ENCODE measurements at regions not wholly inside any gene's neighbourhood (a gene's known extent, or its start where the extent isn't known, plus 50 kb on each side); places are given as distances from the start of the nearest gene placed in this dataset.
A peak's percentile ranks its signal among the peaks of the same experiment; 100 is the strongest.

GRCh38 chr16:73369851-73370250 is 321.9 kb upstream of the ZFHX3 start:
- TF ChIP-seq, protein P1, sequence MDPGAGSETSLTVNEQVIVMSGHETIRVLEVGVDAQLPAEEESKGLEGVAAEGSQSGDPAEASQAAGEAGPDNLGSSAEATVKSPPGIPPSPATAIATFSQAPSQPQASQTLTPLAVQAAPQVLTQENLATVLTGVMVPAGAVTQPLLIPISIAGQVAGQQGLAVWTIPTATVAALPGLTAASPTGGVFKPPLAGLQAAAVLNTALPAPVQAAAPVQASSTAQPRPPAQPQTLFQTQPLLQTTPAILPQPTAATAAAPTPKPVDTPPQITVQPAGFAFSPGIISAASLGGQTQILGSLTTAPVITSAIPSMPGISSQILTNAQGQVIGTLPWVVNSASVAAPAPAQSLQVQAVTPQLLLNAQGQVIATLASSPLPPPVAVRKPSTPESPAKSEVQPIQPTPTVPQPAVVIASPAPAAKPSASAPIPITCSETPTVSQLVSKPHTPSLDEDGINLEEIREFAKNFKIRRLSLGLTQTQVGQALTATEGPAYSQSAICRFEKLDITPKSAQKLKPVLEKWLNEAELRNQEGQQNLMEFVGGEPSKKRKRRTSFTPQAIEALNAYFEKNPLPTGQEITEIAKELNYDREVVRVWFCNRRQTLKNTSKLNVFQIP (CRISPR knock-in tag; IDR thresholded peaks at IDR 0.05; ENCODE audit: borderline replicate concordance, low read depth) = no peak
- TF ChIP-seq ZFP3 (CRISPR knock-in tag; IDR thresholded peaks at IDR 0.05) (no peak), CREB5 (CRISPR knock-in tag; IDR thresholded peaks at IDR 0.05; ENCODE audit: low read depth) (no peak), PPARA (CRISPR knock-in tag; IDR thresholded peaks at IDR 0.05; ENCODE audit: borderline replicate concordance) (no peak), BACH2 (CRISPR knock-in tag; IDR thresholded peaks at IDR 0.05; ENCODE audit: borderline replicate concordance) (no peak)
- no peak for ATAC-seq

GRCh38 chr16:73368715-73369114 is 320.8 kb upstream of the ZFHX3 start:
- ATAC-seq = no peak

DNA sequence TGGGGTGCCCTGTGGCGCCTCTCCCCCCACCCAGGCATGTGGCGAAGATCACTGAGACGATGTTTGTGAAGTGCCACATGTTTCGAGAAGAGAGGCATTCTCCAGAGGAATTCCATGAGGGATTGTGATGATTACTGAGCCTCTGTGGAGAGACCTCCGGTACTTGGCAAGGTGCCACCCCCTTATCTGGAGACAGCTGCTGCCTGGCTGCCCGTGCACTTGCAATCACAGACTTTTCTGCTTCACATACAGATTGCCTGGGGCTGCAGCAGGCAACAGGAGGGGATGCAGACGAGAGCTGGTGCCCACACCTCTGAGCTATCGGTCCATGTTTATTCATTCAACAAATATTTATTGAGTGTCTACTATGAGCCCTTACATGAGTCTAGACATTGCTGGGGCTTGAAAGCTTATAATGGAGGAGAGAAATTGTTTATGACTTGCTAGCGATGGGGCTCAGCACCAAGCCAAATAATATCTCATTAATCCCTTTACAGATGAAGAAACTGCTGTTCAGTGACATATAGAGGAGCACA is 317.2 kb upstream of the ZFHX3 start:
- no peak; the same call in 2 of the 3 replicates for ATAC-seq
- TF ChIP-seq ZNF8 (CRISPR knock-in tag; IDR thresholded peaks at IDR 0.05) (no peak), BACH2 (CRISPR knock-in tag; IDR thresholded peaks at IDR 0.05; ENCODE audit: borderline replicate concordance) (no peak), SNAI2 (CRISPR knock-in tag; IDR thresholded peaks at IDR 0.05) (no peak), TOX (CRISPR knock-in tag; IDR thresholded peaks at IDR 0.05; ENCODE audit: borderline replicate concordance) (no peak), ZNF565 (CRISPR knock-in tag; conservative IDR thresholded peaks at IDR 0.05; ENCODE audit: low read depth) (0 out of 2 replicates have a peak, but pooled peaks have one; percentile 25), ISL1 (CRISPR knock-in tag; IDR thresholded peaks at IDR 0.05) (peak; percentile 27; the same call in 1 of the 2 replicates), CREB5 (CRISPR knock-in tag; IDR thresholded peaks at IDR 0.05; ENCODE audit: low read depth) (no peak), ESRRG (CRISPR knock-in tag; IDR thresholded peaks at IDR 0.05) (no peak), OSR1 (CRISPR knock-in tag; IDR thresholded peaks at IDR 0.05) (no peak), ZNF70 (CRISPR knock-in tag; IDR thresholded peaks at IDR 0.05) (peak; percentile 29; the same call in 1 of the 2 replicates), ZFP3 (CRISPR knock-in tag; IDR thresholded peaks at IDR 0.05) (no peak), GLIS3 (CRISPR knock-in tag; IDR thresholded peaks at IDR 0.05) (no peak), CSRNP3 (CRISPR knock-in tag; IDR thresholded peaks at IDR 0.05) (no peak), ARNTL (CRISPR knock-in tag; IDR thresholded peaks at IDR 0.05; ENCODE audit: borderline replicate concordance, low read depth) (no peak), TCF4 (CRISPR knock-in tag; IDR thresholded peaks at IDR 0.05; ENCODE audit: borderline replicate concordance) (peak; percentile 77; the same call in 1 of the 2 replicates)
- TF ChIP-seq, protein P2, sequence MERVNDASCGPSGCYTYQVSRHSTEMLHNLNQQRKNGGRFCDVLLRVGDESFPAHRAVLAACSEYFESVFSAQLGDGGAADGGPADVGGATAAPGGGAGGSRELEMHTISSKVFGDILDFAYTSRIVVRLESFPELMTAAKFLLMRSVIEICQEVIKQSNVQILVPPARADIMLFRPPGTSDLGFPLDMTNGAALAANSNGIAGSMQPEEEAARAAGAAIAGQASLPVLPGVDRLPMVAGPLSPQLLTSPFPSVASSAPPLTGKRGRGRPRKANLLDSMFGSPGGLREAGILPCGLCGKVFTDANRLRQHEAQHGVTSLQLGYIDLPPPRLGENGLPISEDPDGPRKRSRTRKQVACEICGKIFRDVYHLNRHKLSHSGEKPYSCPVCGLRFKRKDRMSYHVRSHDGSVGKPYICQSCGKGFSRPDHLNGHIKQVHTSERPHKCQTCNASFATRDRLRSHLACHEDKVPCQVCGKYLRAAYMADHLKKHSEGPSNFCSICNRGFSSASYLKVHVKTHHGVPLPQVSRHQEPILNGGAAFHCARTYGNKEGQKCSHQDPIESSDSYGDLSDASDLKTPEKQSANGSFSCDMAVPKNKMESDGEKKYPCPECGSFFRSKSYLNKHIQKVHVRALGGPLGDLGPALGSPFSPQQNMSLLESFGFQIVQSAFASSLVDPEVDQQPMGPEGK (CRISPR knock-in tag; IDR thresholded peaks at IDR 0.05; ENCODE audit: borderline replicate concordance) = no peak
- TF ChIP-seq, protein P3, sequence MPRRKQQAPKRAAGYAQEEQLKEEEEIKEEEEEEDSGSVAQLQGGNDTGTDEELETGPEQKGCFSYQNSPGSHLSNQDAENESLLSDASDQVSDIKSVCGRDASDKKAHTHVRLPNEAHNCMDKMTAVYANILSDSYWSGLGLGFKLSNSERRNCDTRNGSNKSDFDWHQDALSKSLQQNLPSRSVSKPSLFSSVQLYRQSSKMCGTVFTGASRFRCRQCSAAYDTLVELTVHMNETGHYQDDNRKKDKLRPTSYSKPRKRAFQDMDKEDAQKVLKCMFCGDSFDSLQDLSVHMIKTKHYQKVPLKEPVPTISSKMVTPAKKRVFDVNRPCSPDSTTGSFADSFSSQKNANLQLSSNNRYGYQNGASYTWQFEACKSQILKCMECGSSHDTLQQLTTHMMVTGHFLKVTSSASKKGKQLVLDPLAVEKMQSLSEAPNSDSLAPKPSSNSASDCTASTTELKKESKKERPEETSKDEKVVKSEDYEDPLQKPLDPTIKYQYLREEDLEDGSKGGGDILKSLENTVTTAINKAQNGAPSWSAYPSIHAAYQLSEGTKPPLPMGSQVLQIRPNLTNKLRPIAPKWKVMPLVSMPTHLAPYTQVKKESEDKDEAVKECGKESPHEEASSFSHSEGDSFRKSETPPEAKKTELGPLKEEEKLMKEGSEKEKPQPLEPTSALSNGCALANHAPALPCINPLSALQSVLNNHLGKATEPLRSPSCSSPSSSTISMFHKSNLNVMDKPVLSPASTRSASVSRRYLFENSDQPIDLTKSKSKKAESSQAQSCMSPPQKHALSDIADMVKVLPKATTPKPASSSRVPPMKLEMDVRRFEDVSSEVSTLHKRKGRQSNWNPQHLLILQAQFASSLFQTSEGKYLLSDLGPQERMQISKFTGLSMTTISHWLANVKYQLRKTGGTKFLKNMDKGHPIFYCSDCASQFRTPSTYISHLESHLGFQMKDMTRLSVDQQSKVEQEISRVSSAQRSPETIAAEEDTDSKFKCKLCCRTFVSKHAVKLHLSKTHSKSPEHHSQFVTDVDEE (CRISPR knock-in tag; IDR thresholded peaks at IDR 0.05) = peak; percentile 58; the same call in 1 of the 2 replicates

More at GRCh38 chr16:73368715-73369114, 320.8 kb upstream of the ZFHX3 start:
- no peak for TF ChIP-seq CREB5 (CRISPR knock-in tag; IDR thresholded peaks at IDR 0.05; ENCODE audit: low read depth)
- TF ChIP-seq ZNF8 (CRISPR knock-in tag; IDR thresholded peaks at IDR 0.05) = no peak
- no peak for TF ChIP-seq RARB (CRISPR knock-in tag; IDR thresholded peaks at IDR 0.05)
- TF ChIP-seq, protein P1 (CRISPR knock-in tag; IDR thresholded peaks at IDR 0.05; ENCODE audit: borderline replicate concordance, low read depth) = no peak
- no peak for TF ChIP-seq CSDC2 (CRISPR knock-in tag; IDR thresholded peaks at IDR 0.05)
- TF ChIP-seq ZC3H10 (CRISPR knock-in tag; IDR thresholded peaks at IDR 0.05) = no peak
- no peak for TF ChIP-seq ZNF565 (CRISPR knock-in tag; conservative IDR thresholded peaks at IDR 0.05; ENCODE audit: low read depth)

All from SK-N-SH treated with all-trans-retinoic acid at 6 μM for 48 hours (cell line).